HG03045 (cell line): ENCODE measurements at regions not wholly inside any gene's neighbourhood (a gene's known extent, or its start where the extent isn't known, plus 50 kb on each side); places are given as distances from the start of the nearest gene placed in this dataset.
"Not testable (repeated sequence)": the region's sequence is repeated elsewhere in the genome, so short reads cannot be mapped to it uniquely, and the experiment has no call there.

Experiments
- ATAC-seq: cut with Tn5 transposase; IDR thresholded peaks from one replicate; pipeline ENCODE4 v1.9.1; 2021; ENCODE audit warnings: mild to moderate bottlenecking, moderate library complexity; ENCODE audit not compliant: unreplicated experiment

DNA sequence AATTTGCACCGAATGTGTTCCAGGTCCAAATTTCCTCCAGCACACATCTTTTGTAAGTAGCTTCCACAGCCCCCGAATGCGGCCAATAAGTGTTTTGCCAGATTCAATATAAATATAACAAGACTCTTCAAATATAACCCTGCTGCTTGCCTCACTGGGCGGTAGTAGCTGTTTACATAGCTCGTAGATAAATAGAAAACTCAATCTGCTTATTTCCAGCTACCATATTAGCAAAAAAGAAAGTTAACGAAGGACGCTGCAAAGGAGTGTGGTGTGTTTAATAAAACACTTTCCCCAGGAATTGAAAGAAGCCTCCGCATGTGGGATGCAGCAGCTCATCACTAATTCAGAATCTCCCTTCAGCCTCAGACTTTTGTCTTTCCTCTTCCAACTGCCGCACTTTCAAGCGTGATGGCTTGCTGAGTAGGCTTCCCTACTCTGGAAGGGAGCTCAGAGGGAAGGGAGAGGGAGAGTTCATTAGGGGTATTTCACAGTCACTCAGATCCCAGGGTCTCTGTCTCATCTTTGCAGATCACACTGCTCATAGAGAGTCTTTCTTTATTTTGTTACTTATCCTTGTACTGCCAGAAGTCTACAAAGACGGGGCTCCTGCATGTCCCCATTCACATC, 367.0 kb downstream of the RND3 start:
- no peak for ATAC-seq

DNA sequence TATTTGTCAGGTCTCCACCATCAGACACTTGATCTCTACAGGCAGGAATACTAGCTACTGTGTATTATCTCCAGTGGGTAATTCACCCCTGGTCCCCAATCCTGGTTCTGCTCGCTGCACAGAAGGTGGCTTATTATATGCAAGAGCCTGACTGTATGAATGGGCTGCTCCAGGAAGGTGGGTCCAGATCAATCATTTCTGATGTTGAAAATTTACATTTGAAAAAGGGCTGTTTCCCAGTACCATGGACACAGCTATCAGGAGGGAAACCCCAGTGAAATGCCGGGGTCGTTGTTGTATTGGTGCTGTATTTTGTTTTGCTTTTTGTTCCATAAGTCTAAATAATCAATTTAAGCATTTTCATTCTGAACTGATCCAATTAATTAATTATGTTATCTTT, 367.6 kb downstream of the RND3 start:
- no peak for ATAC-seq

DNA sequence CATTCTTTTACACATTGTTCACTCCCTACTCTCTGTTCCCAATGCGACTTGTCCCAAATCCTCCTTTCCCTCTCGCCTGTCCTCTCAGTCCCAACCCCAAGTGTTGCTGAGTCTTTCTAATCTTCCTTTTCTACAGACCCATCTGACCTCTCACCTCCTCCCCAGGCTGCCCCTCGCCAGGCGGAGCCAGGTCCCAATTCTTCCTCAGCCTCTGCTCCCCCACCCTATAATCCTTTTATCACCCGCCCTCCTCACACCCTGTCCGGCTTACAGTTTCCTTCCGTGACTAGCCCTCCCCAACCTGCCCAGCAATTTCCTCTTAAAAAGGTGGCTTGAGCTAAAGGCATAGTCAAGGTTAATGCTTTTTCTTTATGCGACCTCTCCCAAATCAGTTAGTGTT, 373.4 kb downstream of the RND3 start:
- ATAC-seq, result not testable (repeated sequence)

DNA sequence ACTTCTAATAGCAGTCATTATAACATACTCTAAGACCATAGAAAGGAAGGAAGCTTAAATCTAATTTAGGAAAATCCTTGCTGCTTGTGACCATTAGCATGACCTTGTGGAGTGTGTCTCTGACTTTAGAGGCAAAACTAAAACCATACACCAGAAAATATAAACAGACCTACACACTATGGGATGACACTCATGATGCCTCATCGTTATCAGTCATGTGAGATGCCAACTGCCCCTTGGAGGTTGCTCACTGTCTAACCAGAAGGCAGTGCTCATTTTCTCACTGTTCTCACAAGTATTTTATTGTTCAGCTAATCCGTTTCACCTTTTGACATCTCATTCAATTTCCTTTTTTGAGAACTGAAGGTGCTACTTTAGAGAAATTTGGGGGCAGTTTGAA, 376.9 kb downstream of the RND3 start:
- ATAC-seq, result no peak

DNA sequence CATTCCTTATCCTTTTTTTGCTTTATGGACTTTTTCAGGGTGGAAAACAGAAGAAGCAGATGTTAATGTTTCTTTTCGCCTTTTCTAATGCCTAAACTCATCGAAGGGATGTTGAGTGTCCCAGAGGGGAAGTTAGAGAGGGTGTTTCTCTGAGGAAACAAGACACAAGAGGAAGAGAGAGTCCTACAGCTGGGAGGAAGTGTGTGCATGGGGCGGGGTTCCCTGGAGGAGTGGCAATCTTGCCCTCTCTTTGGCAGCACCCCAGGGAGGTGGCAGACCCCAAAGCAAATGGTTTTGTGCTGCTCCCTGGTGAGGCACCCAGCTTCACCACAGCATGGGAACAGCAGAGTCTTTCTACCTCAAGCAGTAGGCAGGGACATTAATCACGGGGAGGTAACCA, 377.6 kb downstream of the RND3 start:
- ATAC-seq, result no peak

DNA sequence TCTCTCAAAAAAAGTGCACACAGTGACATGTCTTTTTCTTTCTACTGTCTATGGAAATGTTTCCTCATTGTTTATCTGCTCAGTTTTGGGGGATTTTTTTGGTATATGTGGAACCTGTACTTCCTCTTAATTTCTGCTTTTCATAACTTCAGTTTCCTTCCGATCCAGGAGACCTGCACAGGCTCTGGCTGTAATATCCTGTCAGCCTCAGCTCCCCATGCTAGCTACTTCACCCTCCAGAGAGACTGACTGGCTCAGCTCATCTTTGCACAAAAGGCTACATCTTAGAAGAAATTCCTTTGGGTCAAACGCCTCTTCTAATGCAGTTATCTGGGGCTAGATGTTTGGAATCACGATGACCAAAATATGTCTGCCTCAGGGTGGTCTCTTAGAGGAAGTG, 378.4 kb downstream of the RND3 start:
- no peak for ATAC-seq

DNA sequence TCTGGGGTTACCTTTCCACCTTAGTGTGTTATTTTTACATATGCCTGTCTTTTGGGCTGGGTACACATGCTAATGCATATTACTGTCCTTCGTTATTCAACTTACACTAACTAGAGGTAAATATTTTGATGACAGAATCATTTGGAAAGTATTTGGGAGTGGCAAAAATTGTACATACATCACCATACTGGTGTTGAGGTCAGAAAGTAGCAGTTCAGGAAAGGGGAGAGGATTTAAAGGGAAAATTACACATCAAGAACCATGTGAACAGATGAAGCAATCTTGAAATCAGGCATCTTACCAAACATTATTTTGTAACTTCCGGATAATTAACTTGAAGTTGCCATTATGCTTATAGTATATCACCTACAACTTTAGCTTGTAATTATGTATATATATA, 379.7 kb downstream of the RND3 start:
- ATAC-seq, result no peak

DNA sequence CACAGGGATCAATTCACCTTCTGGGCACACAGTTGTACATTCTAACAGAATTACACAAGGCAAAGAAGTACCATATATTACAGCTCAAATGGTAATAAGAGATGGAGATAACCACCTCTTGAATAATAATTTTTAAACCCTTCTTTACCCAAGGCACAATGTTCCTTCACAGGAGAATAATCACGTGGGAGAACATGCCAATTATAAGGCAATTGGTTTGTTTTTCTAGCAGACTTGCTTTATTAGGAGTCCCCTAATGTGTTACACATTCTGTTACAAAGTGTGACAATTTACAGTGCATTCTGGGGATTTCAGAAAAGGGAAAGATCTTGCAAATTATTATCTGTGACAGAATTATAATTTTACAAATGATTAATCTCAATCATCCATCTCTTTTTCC, 380.3 kb downstream of the RND3 start:
- ATAC-seq, result no peak

DNA sequence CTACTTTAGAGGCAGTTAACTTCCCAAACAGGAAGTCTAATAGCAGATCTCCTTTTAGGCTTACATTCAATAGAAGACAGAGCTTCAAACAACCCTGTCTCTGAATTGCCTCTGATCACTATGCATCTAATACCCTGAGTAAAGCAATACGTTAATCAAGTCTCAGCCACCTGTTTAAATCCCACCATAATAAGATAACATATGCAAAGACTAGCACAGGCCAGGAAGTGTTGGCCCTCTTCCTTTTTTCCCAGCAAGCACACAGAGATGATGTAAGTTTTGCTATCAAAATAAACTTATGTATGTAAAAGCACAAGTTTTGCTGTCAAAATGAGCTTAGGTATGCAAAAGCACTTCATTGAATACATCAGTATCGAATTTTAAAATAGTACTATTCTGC, 385.5 kb downstream of the RND3 start:
- ATAC-seq, result no peak

DNA sequence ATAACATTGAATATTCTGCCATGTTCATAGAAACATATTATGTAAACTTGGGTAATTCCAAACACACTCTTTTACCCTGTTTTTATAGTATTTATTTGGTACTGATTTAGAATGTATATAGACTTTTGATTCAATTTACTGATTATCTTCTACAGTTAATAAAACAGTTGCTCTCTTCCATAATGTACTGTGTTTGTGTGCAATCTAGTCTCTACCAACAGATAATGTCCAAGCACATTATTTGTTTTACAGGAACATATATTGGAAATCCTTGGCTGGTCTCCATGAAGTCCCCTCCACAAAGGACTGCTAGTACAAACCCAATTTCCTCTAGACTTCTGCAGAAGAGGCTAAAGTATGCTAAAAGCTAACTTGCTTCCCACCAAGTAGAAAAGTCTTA, 386.6 kb downstream of the RND3 start:
- no peak for ATAC-seq

DNA sequence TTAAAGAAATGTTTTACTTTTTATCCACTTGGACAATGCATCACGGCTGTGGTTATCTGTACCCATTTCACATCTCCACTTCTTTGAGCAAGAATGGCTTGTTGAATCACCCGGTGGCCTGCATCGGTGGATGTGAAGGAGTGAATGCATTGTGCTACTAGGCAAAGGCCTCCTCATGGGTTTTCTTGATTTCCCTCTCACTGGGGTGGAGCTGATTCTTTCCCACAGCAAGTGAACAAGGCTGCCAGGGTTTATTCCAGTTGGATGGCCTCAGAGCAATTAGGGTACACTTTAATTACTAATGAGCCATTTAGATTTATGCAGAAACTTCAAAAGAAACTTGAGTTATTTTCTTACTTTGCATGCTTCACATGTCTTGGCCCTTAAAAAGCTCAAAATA, 387.1 kb downstream of the RND3 start:
- ATAC-seq, result no peak

DNA sequence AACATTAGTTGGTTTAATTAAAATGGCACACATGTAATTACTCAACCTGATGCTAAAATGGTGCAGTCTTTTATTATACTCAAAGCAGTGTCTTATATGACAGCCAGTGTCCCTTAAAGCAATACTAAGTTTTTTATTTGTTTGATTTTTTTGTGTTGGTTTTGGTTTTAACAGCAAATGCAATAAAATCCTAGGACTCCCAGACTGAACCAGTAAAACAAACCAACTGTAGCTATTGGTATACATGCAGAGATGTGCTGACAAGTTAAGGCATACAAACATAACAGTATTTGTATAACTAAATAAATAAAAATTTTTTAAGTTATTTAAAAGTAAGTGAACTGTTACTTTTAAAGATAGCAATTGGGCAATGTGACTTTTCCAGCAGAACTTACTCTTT, 387.7 kb downstream of the RND3 start:
- ATAC-seq, result no peak

DNA sequence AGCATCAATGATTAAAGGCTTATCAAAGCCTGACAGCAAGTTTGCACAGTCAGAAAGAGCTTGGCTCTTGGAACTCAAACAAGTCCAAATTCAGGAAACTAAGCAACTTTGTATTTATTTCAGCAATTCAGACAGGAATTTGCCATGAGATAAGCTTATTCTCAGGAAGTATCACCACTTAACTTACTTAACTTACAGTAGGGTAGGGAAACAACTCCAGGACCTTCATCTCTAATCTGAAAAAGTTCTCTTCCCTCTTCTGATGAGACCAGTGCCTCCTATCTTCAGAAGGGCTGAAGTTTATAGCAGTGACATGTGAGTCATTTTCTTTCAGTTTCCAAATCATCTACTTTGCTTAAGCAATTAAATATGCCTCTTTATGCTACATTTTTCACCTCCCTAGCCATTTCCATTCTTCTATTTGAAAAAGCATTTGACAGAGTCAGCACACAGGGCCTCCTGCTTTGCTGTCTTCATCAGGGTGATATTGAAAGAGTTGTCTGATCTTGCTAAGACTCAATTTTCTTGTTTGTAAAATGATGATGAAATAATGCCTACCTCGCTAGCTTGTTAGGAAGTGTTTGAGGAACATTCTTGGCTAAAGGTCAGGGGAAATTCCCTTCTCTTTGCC, 389.5 kb downstream of the RND3 start:
- no peak for ATAC-seq

DNA sequence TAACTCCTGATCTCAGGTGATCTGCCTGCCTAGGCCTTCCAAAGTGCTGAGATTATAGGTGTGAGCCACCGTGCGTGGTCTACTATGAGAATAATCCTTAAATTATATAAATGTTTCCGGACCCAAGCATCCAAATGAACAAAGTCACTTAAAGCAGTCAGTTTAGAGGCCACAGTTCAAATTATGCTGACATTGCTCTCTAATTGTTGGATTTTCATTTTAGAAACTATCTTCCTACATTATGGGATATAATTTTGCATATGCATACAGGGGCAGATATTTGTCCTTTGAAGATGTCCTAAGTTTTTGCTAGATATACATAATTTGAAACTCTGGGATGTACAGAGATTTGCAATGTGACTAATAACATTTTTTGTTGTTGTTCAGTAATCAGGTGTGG, 390.1 kb downstream of the RND3 start:
- no peak for ATAC-seq

DNA sequence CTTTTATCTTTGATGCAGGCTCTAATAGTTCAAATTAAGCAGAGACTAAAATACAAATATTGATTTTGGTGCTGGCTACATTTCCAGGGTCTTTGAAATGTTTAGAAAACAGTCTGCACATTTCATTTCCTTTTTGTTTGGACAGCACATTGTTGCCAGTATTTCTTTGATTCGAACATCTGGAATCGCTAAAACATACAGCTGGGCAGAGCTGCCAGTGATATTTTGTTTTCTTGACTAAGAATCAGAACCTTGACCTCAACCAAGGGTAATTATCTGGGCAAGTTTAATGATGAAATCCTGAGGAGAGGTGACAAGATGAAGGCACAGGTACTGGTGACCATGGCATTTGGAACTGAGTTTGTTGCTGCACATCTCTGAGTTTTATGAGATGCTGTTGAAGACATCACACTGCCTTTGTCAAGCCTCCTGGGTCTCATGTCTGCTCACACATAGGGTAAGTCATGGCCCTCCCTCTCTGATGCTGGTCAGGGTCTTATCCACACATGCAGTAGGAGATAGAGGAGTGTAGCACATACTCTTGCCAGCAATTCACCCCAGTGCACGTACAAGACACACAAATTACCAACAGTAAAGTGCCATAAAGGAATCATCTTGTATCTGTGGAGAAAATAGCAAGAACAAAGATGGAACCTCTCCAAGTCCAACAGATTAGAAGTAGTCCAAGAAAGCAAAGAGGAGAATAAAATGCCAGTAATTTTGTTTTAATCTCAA, 391.9 kb downstream of the RND3 start:
- no peak for ATAC-seq

DNA sequence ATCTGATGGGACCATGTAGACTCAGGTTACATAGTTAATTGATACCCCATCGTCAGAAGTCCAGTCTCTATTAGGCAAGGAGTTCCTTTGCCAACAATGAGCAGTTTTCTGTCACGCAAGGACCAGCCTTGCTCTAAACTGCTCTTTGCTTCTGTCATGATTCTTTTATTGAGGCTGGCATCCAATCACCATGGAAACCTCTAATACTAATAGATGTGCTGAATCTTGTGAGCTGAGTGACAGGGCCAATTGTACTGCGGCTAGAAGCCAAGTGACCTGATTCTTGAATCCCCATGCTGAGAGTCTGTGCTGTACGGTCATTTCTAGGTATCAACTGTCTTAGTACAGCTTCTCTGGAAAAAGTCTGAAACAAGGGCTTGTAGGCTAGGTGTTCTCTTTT, 395.6 kb downstream of the RND3 start:
- no peak for ATAC-seq

DNA sequence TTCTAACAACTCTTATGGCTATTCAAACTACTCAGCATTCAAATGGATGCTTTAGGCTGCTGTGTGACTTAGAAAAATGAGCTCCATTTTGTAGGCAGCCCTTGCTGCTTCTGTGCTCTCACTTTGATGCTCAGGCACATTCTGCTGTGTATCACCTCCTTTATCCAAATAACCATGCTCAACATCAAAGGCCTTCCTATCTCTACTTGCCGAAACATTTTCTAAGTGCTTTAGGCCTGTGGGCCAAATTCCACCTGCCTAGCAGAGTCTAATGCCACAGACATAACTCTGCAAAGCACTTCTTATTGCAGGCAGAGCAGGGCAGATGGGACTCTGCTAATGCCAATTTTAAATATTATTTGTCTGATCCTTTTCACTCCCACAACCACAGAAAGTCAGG, 397.4 kb downstream of the RND3 start:
- no peak for ATAC-seq

DNA sequence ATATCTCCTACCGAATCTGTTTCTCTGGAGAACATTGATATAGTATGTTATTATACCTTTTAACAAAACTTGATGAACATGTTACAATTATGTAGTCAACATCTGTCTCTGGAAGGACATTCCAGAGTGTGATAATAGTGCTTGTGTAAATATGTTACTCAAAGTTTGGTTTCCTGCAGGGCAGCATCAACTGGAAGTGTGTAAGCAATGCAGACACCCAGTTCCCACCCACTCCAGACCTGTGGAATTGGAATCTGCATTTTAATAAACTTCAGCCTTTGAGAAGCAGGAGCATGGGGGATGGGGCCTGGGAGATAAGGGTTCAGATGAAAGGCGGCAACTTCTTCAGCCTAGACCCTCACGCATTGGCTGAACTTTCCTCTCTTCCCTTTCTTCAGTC, 398.9 kb downstream of the RND3 start:
- no peak for ATAC-seq

DNA sequence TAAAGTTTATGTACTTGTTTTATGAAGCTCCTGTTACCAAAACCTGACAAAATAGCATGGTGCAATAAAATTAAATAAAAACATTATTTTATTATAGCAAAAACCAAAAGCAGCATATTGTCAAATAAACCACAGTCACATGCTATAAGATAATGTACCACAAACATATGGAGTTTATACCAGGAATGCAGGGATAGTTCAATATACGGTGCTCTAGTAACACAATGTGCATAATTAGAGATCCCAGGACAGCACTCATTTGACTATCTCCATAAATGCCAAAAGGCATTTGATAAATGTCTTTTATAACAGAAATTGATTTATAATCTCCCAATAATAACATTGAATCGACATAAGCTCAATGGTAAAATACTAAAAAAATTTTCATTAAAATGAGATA, 402.0 kb downstream of the RND3 start:
- ATAC-seq, result no peak

DNA sequence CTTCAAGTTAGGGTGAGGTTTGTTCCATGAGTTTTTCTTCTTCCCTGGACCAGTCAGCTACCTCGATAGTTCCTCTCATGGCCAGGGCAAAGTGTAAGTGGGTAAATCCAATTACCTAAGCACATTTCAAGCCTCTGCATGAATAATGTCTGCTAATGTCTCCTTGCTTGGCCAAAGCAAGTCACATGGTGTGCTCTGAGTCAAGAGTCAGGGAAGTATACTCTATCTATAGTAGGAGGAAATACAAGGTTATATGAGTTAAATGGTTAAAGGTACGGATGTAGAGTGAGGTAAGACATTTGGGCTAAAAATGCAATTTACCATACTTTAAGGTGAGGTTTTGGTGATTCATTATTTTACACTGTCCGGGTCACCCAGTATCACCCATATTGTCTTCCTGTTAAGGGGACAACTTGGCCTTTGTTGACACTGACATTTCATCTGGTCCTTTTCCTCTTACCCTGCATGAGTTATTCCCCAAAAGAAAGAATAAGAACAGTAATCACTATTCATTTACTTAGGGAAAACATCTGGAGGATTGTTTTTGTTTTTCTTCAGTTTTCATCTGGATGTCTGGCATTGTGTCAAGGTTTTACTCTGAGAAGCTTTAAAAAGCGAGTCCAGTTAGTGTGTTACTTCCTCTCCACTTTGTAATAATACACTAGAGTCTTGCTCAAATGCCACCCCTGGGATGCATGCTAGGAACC, 405.5 kb downstream of the RND3 start:
- no peak for ATAC-seq

DNA sequence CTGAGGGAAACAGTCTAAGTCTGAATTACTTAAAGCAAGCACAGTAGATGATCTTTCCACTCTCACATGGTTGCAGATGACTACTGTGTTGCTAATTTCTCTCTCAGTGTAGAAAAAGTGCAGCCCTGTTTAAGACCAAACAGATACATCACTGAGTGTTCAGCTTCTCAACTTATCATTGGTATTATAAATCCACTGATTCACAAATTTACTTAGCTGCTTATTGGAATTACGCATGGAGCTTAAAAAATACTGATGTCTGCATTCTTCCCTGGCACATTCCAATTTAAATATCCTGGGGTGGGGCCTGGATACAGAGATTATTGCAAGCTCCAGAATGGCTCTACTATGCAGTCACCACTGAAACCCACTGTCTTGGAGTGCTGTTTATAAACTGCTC, 411.2 kb downstream of the RND3 start:
- ATAC-seq, result no peak

DNA sequence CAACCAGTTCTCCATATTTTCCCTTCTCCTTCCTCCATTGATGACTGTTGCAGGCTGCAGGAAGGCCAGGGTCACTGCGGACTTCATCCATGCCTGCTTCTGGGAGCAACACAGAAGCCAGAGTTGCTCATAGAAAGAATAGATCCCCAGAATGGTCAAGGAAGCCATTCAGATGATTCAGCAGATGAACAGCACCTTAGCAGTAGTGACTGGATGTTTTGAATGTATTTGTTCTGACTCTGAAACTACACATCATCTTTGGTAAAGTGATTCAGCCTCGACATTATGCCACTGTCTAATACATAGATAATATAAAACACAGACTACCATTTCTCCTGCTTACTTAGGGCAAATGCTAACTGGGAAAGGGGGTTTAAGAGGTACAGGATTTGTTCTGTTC, 411.6 kb downstream of the RND3 start:
- no peak for ATAC-seq
